ENCODE measurements at regions not wholly inside any gene's neighbourhood (a gene's known extent, or its start where the extent isn't known, plus 50 kb on each side); places are given as distances from the start of the nearest gene placed in this dataset.

GRCh38 chr10:130659528-130659927 lies 523.3 kb downstream of the GLRX3 start:
- TF ChIP-seq, protein P1, sequence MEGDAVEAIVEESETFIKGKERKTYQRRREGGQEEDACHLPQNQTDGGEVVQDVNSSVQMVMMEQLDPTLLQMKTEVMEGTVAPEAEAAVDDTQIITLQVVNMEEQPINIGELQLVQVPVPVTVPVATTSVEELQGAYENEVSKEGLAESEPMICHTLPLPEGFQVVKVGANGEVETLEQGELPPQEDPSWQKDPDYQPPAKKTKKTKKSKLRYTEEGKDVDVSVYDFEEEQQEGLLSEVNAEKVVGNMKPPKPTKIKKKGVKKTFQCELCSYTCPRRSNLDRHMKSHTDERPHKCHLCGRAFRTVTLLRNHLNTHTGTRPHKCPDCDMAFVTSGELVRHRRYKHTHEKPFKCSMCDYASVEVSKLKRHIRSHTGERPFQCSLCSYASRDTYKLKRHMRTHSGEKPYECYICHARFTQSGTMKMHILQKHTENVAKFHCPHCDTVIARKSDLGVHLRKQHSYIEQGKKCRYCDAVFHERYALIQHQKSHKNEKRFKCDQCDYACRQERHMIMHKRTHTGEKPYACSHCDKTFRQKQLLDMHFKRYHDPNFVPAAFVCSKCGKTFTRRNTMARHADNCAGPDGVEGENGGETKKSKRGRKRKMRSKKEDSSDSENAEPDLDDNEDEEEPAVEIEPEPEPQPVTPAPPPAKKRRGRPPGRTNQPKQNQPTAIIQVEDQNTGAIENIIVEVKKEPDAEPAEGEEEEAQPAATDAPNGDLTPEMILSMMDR (conservative IDR thresholded peaks at IDR 0.05; ENCODE audit: low read depth, low read length) = no peak
- TF ChIP-seq FOS (IDR thresholded peaks at IDR 0.05; ENCODE audit: low read depth, low read length) (no peak), BHLHE40 (IDR thresholded peaks at IDR 0.05; ENCODE audit: low read depth, low read length) (no peak), MAFK (IDR thresholded peaks at IDR 0.05; ENCODE audit: low read depth, low read length) (no peak), POLR2A (IDR thresholded peaks at IDR 0.05; ENCODE audit: low read depth, low read length) (no peak), SMC3 (IDR thresholded peaks at IDR 0.05; ENCODE audit: low read depth, low read length) (no peak), MXI1 (IDR thresholded peaks at IDR 0.05; ENCODE audit: borderline replicate concordance, low read depth, low read length) (no peak), CEBPB (IDR thresholded peaks at IDR 0.05; ENCODE audit: low read depth, low read length) (no peak), RCOR1 (IDR thresholded peaks at IDR 0.05; ENCODE audit: insufficient replicate concordance, low read length) (no peak), ELK1 (IDR thresholded peaks at IDR 0.05; ENCODE audit: borderline replicate concordance, low read depth, low read length) (no peak)
- TF ChIP-seq, protein P2, sequence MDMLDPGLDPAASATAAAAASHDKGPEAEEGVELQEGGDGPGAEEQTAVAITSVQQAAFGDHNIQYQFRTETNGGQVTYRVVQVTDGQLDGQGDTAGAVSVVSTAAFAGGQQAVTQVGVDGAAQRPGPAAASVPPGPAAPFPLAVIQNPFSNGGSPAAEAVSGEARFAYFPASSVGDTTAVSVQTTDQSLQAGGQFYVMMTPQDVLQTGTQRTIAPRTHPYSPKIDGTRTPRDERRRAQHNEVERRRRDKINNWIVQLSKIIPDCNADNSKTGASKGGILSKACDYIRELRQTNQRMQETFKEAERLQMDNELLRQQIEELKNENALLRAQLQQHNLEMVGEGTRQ (IDR thresholded peaks at IDR 0.05; ENCODE audit: low read depth, low read length) = no peak
